ENCODE measurements at regions not wholly inside any gene's neighbourhood (a gene's known extent, or its start where the extent isn't known, plus 50 kb on each side); places are given as distances from the start of the nearest gene placed in this dataset.
"Not testable (repeated sequence)": the region's sequence is repeated elsewhere in the genome, so short reads cannot be mapped to it uniquely, and the experiment has no call there.

DNA sequence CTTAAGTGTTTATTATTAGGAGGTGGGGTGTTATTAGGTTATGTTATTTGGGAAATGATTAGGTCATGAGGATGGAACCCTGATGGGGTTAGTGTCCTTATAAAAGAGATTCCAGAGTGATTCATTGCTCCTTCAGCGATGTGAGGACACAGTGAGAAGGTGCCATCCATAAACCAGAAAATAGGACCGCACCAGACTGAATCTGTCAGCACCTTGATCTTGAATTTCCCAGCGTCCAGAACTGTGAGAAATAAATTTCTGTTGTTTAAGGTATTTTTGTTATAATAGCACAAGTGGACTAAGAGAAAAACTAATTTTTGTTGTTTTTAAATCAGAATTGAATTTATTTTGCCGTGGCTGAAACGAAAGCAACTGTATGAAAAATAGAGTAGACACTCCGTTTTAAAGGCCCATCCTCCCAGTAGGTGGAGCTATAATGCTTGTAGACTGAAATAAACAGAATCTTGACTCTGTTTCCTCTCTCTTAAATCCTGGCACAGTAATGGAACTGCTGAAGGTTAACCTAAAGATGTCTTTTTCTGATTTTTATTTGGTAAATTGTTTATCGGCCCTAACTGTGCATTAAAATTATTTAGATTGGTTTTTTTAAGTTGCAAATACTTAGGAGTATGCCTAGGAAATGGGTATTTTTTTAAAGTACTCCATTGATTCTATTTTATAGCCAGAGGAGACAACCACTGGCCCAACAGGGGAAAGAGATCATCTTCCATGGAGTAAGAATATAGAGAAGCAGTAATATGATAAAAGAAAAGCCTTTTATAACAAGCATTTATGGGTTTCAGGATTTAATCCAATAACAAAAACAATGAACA is 133.2 kb upstream of the ADAMTS3 start:
- in situ Hi-C loops (cut with MboI; ENCODE audit: low sequenced_read_pairs), result loop anchor here (25.0 kb wide), 1 partner anchor 310 kb away; no protein-coding TSS in a partner anchor

DNA sequence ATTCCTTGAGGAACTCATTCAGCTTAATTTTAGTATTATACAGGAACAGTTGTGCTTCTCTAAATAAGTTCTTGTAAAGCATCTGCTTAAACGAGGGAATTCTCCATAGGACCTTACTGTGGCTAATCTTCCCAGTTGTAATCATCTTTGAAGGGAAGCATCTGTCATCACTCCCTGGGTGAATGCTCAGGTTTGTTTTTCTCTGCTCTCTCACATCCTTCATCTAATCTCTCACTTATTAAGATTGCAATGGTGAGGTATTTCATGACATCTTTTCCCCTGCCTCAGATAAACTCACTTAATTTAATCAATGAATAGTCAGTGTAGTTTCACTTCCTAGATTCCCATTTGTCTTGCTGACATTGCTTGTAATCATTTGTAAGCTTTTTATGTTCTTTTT is 121.8 kb upstream of the ADAMTS3 start:
- in situ Hi-C loops (cut with MboI; ENCODE audit: low sequenced_read_pairs), result no loop called here

DNA sequence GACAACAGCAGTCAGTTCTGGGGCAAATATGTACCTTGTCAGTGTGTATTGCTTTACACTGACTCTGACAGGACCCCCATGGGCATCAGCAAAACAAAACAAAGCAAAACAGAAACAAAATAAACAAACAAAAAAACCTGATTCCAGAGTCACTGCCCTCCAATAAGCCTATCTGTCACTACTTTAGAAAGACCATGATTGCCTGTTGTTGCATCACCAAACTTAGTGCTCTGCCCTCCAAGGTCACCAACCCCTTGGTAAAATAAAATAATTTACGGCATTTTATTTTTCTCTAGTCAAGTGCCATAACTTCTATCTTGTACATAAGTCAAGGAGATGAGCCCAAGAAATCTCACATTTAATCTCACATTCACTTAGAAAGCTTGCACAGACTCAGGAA is 120.9 kb upstream of the ADAMTS3 start:
- in situ Hi-C loops (cut with MboI; ENCODE audit: low sequenced_read_pairs), result no loop called here

DNA sequence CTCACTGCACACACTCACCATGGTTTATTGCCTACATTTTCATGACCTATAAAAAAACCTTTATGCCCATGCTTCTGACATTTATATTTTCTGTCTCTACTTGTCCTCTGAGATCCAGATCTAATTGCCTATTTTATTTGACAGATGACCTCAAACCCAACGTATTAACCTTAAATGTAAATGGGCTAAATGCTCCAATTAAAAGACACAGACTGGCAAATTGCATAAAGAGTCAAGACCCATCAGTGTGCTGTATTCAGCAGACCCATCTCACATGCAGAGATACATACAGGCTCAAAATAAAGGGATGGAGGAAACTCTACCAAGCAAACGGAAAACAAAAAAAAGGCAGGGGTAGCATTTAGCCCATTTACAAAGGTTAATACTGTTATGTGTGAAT is 117.4 kb upstream of the ADAMTS3 start:
- in situ Hi-C loops (cut with MboI; ENCODE audit: low sequenced_read_pairs), result not testable (repeated sequence)

DNA sequence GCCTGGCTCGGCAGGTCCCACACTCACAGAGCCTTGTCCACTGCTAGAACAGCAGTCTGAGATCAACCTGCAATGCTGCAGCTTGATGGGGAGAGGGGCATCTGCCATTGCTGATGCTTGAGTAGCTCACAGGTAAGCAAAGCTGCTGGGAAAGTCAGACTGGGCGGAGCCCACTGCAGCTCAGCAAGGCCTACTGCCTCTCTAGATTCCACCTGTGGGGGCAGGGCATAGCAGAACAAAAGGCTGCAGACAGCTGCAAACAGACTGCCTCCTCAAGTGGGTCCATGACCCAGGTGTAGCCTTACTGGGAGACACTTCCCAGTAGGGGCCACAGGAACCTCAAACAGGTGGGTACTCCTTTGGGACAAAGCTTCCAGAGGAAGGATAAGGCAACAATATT is 110.6 kb upstream of the ADAMTS3 start:
- in situ Hi-C loops (cut with MboI; ENCODE audit: low sequenced_read_pairs), result no loop called here

DNA sequence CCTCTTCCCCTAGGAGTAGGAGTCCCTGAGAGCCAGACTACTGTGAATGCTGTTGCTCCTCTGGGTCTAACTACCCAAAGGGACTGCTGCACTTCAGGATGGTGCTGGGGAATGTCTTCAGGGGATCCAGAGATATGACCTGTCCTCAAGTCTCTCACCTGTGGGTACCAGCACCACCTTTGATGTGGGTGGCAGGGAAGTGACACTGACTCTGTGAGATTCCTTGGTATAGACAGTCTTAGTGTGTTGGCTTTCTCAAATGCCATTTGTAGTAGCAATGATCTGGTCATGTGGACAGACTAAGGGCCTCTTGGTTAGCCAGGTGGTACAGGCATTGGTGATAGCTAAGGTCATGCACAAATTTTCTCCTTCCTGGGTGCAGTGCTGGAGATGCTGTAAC is 108.9 kb upstream of the ADAMTS3 start:
- in situ Hi-C loops (cut with MboI; ENCODE audit: low sequenced_read_pairs), result no loop called here

DNA sequence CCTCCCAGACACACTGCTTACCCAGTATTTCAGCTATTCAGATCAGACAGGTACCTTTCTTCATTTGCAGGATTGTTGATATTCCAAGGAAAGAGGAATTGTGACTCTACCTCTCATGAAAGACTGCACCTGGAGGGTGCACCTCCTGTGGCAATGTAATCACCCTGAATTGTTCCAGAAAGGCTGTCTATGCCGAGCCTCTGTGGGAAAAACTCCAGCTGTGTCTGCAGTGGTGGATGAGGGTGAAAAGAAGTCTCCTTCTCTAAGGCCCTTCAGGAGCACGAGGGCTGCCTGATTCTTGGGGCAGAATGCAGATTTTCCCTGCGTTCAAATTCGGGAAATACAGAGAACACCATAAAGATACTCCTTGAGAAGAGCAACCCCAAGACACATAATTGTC is 108.2 kb upstream of the ADAMTS3 start:
- in situ Hi-C loops (cut with MboI; ENCODE audit: low sequenced_read_pairs), result no loop called here

DNA sequence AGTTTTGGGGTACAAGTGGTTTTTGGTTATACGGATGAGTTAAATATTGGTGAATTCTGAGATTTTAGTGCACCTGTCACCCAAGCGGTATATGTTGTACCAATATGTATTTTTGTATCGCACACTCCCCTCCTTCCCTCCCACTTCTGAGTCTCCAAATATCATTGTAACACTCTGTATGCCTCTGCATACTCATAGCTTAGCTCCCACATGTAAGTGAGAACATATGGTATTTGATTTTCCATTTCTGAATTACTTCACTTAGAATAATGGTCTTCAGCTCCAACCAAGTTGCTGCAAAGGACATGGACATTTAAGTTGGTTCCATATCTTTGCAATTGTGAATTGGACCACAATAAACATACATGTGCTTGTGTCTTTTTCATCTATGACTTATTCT is 103.0 kb upstream of the ADAMTS3 start:
- in situ Hi-C loops (cut with MboI; ENCODE audit: low sequenced_read_pairs), result no loop called here

DNA sequence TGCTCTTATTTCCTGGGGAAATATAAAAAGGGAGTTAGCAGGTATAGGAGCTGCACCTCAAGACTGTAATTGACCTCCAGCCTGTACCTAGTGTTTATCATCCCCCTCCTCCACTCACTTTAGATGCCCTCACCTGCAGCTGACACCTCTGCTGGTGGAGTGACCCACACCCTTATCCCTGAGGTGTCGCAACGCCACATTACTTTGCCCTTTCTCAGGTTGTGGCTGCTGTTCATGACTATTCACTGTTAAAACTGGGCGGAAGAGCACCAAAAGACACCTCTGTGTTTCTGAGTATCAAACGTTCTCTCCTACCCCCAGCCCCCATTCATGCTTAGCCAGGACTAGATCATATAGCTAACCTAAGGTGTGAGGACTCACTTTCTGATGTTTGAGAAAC is 101.5 kb upstream of the ADAMTS3 start:
- in situ Hi-C loops (cut with MboI; ENCODE audit: low sequenced_read_pairs), result no loop called here

DNA sequence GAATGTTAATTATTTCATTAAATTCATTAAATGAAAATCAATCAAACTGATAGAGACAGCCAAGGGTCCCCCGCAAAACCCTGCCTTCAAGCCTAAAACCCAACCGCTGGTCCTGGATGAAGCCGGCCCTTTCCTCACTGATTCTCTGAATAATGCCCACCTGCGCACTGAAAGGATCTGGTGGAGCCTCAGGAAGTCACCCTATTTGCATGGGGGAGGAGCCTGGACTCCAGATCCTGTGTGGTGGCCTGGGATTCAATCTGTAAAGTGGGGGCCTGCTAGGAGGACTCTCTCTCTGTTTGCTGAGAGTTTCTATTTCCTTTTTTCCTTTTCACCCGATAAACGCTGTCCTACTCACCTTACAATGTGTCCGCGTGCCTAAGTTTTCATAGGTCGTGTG is 97.9 kb upstream of the ADAMTS3 start:
- in situ Hi-C loops (cut with MboI; ENCODE audit: low sequenced_read_pairs), result no loop called here

DNA sequence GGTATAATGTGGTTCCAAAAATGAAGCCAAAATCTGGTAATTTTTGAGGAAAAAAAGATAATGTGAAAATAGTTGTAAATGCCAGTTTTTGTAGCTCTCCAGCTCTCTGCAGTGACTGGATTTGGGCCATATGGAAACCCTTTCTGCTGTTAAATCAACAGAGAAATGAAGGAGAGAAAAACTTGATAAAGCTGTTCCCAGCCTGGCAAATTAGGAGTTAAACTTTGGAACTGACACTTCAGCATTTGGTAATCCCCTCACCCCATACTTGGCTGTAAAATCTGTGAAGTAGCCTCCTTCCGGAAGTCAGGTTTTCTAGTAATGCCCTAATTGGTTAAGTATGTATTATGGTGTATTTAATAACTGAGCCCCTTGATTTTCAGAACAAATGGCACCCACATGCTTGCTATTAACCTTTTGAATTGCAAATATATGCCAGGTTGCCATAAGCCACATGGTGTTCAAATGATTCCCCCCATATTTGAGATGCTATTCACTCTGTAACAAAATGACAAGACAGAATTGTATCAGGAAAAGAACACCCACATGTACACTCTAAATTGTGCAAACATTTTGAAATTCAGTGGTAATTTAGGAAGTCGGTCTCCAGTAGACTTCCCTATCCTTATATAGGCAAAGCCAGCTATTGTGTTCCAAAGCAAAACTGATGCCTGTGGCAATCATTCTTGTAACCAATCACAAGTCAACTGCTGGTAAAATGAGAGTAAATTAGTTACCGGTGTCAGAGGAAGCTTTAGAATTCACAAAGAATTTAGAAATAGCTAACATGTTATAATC is 96.3 kb upstream of the ADAMTS3 start:
- in situ Hi-C loops (cut with MboI; ENCODE audit: low sequenced_read_pairs), result no loop called here

DNA sequence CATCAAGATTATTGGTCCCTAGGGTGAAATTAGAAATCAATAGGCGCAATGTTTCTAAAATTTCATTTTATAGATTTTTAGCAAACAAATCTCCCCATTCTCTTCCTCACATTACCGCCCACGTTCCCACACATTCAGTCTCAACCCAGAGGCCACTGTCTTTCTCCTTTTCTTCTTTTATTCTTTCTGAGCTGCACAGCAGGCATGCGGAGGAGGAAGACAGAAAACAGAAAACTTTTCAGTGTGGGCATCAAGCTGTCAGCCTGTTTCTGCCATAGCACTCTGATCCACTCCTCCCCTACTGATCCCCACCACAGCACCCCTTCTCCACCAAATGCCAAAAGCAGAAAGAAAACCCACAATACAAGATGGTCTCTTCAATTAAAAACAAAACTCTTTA is 94.8 kb upstream of the ADAMTS3 start:
- in situ Hi-C loops (cut with MboI; ENCODE audit: low sequenced_read_pairs), result no loop called here

DNA sequence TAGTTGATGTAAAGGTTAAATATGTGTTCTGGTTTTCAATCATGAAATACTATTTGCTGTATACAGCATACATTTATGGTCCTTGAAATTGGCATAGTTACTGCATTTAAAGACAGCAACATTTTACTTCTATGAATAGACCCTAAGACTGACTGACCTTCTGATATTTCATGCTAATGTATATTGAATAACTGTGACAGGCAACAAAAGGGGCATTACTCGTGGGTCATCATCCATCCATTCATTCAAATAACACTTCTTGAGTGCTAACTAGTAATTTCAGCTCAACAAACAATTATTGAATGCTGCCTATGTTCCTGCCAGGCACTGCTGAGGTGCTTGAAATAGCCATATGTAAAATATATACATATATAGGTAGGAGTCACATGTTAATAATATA is 92.8 kb upstream of the ADAMTS3 start:
- in situ Hi-C loops (cut with MboI; ENCODE audit: low sequenced_read_pairs), result no loop called here

DNA sequence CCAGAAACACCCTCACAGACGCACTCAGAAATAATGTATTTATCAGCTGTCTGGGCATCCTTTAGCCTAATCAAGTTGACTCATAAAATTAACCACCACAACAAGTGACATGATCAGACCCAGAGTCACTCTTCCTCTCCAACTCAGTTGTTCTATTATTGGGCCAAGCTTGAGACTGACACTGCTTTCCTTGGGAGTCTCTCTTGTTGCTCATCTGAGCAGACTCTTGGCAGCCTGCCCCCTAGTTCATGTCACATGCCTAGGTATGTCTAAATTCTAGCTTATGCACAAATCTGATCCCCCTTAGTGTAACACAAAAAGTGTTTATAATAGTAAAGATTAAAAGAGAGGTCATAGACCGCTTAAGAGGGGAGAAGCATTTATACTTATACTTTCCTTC is 72.6 kb upstream of the ADAMTS3 start:
- in situ Hi-C loops (cut with MboI; ENCODE audit: low sequenced_read_pairs), result no loop called here

DNA sequence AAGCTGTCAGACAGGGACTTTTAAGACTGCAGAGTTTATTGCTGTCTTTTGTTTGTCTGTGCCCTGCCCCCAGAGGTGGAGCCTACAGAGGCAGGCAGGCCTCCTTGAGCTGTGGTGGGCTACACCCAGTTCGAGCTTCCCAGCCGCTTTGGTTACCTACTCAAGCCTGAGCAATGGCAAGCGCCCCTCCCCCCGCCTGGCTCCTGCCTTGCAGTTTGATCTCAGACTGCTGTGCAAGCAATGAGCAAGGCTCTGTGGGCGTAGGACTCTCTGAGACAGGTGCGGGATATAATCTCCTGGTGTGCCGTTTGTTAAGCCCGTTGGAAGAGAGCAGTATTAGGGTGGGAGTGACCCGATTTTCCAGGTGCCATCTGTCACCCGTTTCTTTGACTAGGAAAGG is 67.8 kb upstream of the ADAMTS3 start:
- in situ Hi-C loops (cut with MboI; ENCODE audit: low sequenced_read_pairs), result not testable (repeated sequence)

DNA sequence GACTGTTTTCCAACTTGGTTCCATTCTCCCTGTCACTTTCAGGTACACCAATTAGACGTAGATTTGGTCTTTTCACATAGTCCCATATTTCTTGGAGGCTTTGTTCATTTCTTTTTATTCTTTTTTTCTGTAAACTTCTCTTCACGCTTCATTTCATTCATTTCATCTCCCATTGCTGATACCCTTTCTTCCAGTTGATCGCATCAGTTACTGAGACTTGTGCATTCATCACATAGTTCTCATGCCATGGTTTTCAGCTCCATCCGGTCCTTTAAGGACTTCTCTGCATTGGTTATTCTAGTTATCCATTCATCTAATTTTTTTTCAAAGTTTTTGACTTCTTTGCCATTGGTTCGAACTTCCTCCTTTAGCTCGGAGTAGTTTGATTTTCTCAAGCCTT is 66.9 kb upstream of the ADAMTS3 start:
- in situ Hi-C loops (cut with MboI; ENCODE audit: low sequenced_read_pairs), result not testable (repeated sequence)

DNA sequence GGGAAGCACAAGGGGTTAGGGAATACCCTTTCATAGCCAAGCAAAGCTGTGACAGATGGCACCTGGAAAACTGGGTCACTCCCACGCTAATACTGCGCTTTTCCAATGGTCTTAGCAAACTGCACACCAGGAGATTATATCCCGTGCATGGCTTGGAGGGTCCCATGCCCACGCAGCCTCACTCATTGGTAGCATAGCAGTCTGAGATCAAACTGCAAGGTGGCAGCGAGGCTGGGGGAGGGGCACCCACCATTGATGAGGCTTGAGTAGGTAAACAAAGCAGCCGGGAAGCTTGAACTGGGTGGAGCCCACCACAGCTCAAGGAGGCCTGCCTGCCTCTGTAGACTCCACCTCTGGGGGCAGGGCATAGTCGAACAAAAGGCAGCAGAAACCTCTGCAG is 63.2 kb upstream of the ADAMTS3 start:
- in situ Hi-C loops (cut with MboI; ENCODE audit: low sequenced_read_pairs), result not testable (repeated sequence)

DNA sequence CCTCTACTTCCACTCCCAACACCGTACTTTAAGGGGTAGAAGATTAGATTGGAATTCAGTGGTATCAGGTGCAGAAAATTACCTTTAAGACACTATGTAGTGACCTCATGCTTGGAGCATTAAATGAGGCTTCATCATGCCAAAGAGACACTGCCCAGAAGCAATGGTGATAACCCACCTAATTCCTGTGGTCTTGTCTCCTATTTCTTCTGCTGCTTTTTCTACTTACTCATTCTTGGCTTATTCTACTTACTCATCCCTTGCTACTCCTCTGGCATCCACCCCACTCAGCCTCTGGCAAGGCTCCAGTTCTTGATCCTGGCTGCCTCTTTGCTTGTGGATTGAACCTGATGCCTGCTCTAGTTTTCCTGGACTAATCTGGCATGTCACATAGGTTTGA is 62.3 kb upstream of the ADAMTS3 start:
- in situ Hi-C loops (cut with MboI; ENCODE audit: low sequenced_read_pairs), result no loop called here

DNA sequence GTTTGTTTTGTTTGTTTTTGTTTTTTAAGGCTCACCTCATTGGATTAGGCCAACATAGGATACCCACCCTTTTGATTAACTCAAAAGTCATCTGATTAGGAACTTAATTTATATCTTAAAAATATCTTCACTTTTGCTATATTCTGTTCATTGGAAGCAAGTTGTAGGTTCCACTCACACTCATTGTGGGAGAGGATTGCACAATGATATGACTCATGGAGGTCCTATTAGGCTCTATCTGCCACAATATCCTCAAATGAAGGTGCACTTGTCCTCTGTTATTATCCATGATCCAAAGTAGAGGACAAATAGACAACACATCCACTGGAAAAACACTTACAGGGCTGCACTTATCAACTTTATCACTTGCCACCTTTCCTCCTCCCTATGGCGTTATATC is 60.5 kb upstream of the ADAMTS3 start:
- in situ Hi-C loops (cut with MboI; ENCODE audit: low sequenced_read_pairs), result no loop called here

DNA sequence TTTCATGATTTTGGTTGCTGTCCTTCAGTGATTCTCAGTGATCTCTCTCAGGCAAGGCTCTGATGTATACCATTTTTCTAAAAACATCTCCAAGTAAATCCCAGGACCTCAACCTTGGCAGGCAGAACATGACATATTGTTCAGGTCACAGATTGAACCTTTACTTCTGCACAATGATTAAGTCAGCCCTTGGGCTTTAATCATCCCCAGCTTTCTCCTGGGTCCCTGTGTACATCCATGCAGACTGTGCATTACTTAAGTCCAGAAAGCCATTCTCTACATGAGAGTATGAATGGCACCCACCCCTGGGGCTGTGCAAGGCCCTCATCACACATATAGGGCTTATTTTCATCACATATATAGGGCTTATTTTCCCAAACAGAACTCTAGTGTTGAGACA is 58.7 kb upstream of the ADAMTS3 start:
- in situ Hi-C loops (cut with MboI; ENCODE audit: low sequenced_read_pairs), result no loop called here
